ENCODE measurements at regions not wholly inside any gene's neighbourhood (a gene's known extent, or its start where the extent isn't known, plus 50 kb on each side); places are given as distances from the start of the nearest gene placed in this dataset.
"Not testable (repeated sequence)": the region's sequence is repeated elsewhere in the genome, so short reads cannot be mapped to it uniquely, and the experiment has no call there.

DNA sequence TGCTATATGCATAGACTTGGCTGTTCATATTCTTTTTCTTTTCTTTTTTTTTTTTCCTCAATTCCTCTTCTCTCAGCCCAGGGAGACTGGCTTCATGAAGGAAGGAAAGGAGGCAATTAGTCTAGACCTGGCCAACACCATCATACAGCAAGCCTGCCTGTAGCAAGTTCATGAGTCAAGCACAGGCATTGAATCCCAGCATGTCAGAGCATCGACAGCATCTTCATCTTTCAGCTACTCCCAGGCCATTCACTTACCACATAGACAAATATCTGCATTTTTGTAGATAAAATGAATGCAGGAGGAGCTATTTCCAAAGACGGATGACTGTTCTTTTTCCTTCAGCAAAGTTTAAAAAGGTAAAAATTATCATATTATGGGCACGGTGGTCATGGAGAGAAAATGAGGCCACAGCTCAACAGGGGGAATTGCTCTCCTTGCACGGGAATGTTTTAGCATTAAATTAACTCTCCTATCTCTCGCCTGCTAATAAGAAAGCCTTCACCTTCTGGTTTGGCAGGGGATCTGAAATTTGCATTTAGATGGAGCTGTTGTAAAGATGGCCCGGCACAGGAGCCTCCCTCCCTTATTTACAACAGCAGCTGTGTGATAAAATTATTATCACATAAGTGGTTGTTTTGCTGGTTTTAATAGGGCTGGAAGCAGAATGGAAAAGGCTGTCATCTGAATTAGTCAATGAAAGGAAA is 626.5 kb upstream of the AUTS2 start:
- no peak for DNase-seq

DNA sequence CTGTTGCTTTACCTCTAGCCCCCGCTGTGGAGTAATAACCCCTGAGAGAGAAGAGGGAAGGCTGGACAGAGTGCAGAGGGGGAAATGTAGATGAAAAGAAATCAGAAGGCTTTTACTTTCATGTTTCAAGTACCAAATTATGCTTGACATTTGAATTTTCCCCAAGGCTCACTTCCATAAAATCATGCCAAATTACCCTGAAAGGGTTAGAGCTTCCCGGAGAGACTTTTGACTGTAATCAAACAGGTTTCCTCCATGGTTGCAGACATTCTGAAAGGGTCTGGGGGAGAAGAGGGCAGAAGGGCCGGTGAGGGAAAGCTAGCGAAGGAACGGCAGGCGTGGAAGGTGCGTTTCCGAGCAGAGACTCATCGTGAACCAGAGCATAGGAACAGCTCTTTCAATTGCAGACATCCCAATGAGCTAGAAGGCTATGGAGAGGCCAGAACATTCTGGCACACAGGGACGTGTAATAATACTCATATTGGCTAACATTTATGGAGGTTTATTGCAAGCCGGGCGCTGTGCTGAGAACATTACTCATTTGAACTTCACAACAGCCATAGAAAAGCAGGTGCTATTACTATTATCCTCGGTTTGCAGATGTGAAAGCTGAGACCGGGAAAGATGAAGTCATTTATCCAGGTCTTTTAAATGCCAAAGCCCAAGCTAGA is 620.8 kb upstream of the AUTS2 start:
- DNase-seq, result no peak

DNA sequence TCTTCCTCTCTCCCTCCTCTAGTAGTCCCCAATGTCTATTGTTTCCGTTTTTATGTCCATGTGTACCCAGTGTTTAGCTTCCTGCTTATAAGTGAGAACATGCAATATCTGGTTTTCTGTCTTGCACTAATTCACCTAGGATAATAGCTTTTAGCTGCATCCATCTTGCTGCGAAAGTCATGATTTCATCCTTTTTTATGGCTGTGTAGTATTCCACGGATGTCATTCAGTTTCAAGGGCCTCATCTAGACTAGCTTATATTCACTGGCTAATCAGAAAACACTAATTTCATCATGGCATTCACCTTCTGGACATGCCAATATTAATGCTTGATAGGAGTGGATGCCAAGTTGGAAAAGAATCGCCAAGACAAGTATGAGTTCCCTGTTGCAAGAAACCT is 619.6 kb upstream of the AUTS2 start:
- no peak for DNase-seq

DNA sequence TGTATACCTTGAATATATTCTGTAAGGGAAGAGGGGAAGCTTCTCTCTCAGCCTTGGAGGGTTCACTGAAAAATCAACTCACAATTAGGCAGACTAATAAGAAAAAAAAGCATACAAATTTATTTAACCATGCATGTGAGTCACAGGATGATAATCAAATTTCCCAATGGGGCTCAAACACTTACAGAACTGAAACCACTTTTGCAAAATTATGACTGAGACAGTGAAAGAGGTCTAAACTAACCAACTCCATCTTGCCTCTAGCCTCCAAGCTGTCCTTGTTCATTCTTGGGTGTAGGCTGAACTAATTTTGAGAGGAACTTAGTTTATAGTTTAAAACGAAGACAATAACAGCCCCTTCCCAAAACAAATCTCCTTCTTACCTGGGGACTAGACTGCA is 618.3 kb upstream of the AUTS2 start:
- no peak for DNase-seq

DNA sequence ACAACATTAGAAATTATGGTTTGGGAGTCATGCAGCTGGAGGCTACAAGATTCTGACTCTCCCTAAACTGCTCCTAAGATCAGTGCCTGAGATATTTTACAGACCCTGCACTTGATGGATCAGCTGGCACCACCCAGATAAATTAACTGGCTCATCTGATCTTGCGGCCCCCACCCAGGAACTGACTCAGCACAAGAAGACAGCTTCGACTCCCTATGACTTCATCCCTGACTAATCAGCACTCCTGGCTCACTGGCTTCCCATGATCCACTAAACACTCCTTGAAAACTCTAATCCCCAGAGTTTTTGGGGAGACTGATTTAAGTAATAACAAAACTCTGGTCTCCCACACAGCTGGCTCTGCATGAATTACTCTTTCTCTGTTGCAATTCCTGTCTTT is 617.8 kb upstream of the AUTS2 start:
- DNase-seq, result not testable (repeated sequence)

DNA sequence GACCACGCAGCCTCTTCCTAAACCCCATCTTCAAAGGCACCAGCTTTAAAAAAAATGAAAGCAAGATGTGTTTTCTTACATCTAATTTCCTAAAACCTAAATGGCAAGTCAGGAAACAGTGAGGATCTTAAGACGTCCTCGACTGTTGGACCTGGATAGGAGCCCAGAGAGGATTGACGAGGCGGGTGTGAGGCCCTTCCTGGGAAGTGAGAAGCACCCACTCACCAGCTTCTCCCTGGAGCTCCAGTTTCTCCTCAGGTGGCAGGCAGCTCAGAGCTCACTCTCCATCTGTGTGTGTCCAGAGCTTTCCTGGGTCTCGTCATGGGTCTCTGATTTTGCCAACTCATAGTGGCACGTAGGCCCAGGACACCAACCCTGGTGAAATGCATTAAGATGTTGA is 614.0 kb upstream of the AUTS2 start:
- DNase-seq, result no peak

DNA sequence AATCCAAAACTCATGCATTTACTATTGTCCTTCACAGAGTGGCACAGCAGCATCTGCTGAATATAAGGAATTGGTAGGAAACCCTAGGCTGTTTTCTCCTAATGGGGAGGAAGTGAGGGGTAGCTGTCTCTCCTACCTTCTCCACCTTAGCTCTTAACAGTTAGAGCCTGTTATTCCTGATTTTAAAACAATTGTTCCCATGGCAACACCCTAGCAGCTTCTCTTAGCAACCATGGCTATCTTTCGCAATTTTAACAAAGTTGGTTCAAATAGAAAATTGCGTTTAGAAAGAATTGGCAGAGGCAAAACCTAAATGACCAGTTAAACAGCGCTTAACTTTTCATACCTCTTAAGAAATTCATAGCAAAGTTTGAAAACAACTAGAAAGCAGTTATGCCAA is 603.4 kb upstream of the AUTS2 start:
- DNase-seq, result no peak

DNA sequence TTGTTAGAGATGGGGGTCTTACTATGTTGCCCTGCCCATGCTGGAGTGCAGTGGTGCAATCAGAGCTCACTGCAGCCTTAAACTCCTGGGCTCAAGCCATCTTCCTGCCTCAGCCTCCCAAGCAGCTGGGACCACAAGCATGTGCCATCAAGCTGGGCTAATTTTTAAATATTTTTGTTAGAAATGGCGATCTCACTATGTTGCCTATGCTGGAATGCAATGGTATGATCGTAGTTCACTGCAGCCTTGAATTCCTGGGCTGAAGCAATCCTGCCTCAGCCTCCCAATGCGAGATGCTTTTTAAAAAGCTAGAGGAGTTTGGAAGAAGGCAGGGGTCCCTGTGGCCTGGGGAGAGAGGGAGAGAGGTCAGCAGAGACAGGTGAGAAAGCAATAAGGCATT is 600.1 kb upstream of the AUTS2 start:
- DNase-seq, result no peak

DNA sequence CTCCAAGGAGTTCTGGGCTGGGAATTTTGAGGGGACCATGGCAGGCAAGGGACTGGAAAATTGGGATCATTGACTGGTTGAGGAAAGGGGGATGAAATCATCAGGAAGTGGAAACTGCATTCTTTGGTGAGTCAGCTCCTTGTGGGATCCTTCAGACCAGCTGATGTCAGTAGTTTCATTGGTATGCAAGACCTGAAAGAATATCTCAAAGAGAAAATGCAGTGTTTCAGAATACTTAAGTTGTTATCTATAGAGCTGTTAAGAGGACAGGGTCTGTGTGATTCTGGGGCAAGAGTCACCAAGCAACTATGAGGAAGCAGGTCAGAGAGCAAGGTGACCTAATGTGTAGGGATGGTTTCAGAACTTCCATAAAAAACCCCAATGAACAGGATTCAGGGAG is 595.9 kb upstream of the AUTS2 start:
- no peak for DNase-seq

DNA sequence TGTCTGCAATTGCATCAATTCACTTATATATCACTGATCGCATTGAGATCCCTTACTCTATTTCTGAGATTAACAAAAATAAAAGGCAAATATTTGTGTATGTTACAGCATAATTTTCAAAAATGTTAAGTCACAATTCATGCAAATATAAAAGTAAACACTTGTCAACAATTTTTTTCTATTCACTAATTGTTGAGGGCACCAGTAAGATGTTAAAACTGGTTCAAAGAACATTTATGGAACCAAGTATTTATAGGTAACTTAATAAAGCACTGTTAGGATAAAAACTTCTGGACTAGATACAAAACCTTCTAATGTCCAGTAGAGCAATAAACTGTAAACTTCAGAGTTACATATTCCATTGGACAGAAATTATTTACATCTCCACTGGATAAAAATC is 586.1 kb upstream of the AUTS2 start:
- no peak for DNase-seq

DNA sequence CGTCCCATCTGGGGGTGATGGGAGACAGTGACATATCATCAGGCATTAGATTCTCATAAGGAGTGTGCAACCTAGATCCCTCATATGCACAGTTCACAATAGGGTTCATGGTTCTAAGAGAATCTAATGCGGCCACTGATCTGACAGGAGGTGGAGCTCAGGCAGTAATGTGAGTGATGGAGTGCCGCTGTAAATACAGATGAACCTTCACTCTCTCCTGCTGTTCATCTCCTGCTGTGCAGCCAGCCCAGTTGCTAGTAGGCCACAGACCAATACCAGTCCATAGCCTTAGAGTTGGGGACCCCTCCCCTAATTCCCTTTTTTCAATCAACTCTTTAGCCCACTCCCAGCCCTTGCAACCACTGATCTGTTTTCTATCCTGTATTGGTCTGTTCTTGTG is 581.1 kb upstream of the AUTS2 start:
- DNase-seq, result no peak

DNA sequence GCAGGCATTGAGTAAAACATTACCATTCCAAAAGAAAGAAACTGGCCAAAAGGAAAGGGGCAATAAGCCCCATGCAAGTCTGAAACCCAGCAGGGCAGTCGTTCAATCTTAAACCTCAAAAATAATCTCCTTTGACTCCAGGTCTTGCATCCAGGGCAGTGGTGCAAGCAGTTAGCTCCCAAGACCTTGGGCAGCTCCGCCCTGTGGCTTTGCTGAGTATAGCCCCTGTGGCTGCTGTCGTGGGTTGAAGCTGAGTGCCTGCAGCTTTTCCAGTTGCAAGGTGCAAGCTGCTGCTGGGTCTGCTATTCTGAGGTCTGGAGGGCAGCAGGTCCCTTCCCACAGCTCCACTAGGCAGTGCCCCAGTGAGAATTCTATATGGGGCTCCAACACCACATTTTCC is 580.1 kb upstream of the AUTS2 start:
- no peak for DNase-seq

DNA sequence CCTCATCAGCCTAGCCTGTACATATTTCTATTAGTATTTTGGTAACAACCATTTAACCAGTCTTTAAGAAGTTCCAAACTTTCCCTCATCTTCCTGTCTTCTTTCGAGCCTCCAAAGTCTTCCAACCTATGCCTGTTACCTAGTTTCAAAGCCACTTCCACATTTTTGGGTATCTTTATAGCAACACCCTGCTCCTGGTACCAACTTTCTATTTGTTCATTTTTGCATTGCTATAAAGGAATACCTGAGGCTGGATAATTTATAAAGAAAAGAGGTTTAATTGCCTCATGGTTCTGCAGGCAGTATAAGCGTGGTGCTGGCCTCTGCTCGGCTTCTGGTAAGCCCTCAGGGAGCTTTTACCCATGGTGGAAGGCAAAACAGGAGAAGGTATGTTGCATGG is 578.8 kb upstream of the AUTS2 start:
- no peak for DNase-seq

DNA sequence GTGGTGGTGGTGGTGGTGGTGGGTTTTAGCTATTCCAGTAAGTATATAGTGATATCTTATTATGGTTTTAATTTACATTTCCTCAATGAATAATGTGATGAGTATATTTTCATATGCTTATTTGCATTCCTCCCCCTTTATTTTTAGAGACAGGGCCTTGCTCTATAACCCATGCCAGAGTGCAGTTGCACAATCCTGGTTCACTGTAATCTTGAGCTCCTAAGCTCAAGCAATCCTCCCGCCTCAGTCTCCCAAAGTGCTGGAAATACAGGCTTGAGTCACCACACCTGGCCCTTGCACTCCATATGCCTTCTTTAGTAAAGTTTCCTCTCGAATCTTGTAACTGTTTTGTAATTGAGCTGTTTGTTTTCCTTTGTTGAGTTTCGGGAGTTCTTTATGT is 577.7 kb upstream of the AUTS2 start:
- DNase-seq, result no peak

DNA sequence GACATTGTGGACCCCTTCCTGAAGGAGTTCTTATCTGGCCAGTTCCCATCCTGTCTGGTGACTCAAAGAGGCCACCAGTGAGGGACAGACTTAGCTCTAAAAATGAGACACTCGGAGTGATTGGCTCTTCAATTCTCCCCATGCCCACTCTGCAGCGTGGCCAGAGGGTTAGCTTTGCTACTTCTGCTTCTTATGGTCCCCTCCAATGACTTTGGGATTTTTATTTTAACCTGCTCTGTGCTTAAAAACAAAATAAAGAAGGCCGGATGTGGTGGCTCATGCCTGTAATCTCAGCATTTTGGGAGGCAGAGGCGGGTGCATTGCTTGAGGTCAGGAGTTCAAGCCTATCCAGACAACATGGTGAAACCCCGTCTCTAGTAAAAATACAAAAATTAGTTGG is 573.0 kb upstream of the AUTS2 start:
- DNase-seq, result no peak

DNA sequence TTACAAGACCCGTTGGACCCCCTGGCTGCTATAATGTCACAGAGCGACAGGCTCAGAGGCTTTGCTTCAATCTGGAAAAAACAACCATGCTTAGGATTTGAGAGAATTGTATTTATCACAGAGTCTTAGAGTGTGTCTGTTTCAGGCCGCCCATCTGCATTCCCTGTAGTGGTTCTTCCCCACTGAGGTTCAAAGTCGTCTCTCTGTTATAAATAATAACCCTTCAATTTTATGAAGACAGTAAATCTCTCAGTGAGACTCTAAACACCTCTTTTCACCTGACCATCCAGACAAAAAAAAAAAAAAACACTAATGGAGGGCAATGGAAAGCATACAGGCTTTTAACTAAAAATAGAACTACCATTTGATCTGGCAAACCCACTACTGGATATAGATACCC is 565.4 kb upstream of the AUTS2 start:
- DNase-seq, result no peak

DNA sequence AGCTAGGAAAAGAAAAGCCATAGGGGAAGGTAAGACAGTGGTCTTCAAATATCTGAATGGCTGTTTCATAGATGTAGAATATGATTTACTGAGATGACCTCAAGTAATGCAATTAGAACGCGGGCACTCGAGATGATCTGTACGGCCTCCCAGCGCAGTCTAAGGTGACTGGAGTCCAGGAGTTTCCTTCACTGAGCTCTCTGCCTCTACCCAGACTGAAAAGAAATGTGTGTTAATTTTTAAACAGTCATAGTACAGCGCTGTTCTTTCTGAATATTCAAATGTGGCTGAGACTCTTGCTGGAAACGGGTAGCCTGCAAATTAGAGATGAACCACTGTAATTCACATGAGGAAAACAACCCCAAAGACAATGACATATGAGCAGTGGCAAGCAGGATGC is 562.4 kb upstream of the AUTS2 start:
- DNase-seq, result no peak

DNA sequence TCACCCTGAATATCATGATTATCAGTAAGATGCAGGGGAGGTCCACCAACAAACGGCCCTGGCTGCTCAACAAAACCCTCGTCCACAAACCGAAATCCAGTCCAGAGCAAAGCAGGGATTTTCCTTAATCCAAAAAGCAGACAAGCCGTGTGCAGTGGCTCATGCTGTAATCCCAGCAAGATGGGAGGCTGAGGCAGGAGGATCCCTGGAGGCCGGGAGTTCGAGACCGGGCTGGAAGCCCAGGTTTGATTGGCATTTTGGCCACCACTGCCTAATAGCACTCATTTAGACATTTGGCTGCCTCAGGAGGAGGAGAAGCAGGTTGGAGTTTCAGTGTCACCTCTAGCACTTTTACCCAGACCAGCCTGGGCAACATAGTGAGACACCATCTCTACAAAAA is 562.0 kb upstream of the AUTS2 start:
- no peak for DNase-seq

DNA sequence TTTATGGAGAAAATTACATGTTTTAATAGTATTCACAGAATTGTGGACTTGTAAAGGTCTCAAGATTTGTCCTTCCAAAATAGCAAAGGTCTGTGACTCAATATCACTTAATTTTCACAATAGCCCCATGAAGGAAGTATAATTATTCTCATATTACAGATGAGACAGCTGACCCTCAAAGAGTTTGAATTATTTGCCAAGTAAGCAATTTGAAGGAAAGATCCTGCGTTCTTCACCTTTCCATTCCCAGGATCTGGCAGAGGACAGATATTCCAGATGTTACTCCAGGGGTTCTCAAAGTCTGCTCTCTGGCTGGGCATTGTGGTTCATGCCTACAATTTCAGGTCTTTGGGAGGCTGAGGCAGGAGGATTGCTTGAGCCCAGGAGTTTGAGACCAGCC is 559.4 kb upstream of the AUTS2 start:
- no peak for DNase-seq

DNA sequence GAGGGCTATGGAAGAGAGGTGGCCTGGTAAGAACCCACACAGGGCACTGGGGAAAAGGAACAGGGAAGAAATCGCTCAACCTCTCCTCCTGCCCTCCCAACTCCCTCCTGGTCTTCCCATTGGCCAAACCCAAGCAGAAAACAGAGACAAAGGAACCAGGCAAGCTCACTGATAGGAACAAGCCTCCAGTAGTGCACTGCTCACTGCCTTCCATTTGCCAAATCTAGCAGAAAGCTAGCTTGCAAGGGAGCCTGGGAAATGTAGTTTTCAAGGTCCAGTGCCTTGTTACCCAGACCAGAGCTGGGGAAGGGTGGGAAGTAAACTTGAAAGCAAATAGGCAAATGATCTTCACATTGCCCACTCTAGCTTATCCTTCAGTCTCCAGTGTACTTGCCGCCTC is 556.1 kb upstream of the AUTS2 start:
- no peak for DNase-seq

DNA sequence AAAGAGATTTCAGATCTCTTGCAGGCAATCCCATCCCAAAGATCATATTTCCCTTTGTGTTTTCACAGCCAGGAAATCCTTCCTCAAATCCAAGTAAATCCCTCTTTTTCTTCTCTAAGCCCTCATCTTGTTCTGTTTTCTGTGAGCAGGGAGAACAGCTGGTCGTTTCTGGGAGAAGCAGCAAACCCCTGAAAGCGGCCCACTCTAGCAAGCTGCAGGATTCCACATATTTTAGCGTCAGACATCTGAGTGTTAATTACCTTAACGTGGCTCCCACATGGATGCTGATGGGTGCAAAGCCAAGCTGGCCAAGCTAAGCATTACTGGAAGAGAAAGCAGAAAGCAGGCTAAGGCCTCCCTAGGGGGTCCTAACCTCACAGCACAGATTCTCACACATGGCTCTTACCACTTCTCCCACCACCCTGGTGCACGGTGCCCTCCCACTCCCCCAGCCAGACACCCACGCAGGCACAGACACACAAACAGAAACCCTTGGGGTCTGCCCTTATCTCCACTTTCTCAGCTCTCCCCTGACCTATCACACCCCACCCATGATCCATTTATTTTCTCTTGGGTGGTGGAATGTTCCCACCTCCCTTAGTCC is 551.0 kb upstream of the AUTS2 start:
- DNase-seq, result no peak

DNA sequence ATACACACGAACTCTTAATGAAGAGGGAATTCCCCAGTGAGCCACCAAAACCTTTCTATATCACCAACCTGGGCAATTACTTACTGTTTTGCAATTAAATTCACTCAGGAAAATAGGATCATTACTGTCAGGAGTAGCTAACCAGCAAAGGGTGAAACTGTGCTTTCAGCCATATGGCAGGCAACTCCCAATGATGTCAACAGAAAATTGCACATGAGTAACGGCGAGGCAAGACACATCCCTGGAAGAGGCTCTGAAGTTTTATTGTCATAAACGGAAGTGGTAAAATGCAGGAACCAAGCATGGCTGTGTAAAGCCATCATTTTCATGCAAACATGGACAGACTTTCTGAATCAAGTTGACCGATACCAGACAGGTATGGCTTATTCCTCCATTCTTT is 548.9 kb upstream of the AUTS2 start:
- DNase-seq, result no peak

DNA sequence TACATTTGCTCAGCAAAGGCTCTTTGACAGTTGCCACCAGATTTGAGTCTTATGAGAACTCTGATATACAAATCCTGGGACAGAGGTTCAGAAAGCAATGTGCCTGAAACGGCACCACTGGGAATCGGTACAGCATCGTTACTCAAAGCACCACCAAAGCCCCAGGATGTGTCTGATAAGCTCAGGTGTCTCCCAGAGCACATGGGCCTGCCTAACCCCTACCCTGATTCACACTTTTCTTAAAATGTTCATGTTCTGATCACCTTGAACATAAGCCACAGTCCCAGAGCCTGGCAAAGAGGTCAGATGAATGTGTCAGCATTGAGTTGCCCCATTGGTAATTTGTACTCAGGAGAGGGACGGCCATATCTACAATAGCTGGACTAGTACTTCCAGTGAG is 545.8 kb upstream of the AUTS2 start:
- DNase-seq, result no peak

DNA sequence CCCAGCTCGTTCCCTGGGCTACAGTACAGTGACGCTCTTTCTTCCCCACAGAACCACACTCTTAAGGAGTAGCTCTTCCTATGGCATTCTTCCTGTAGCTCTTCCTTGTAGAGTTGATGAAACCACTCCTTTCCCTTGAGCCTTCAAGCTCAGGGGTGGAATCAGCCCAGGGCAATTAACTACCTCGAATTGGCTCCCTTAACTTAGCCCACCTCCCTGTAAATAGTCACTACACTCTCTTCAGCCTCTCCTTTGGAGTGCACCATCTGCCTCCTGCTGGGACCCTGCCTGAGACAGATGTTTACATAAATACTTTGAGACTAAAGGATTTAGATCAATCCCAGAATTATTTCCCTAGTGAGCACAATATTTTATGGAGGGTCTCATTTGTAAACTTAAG is 537.8 kb upstream of the AUTS2 start:
- DNase-seq, result no peak
